IMR-90 (cell line): ENCODE measurements at regions not wholly inside any gene's neighbourhood (a gene's known extent, or its start where the extent isn't known, plus 50 kb on each side); places are given as distances from the start of the nearest gene placed in this dataset.
A peak's percentile ranks its signal among the peaks of the same experiment; 100 is the strongest.

ENCODE experiments used
- ATAC-seq: fragments of 200-7000 bp; cut with Tn5 transposase; 2 replicates; pipeline ENCODE4 v1.9.1; 2020; ENCODE audit warnings: low read depth, mild to moderate bottlenecking, moderate library complexity
- BruUV-seq: library from RNA; stranded (reverse); fragments of 400-500 nt; replicated peaks from 2 replicates; lab custom pipeline; 2021; lab: Mats Ljungman, UMichigan
- CTCF ChIA-PET: fragments of 300-600 bp; formaldehyde crosslinking; extraction: SDS; loops from one replicate; lab custom pipeline; 2021; ENCODE audit warnings: antibody characterized with exemption; lab: Yijun Ruan, JAX
- POLR2A ChIA-PET: fragments of 300-600 bp; sonication (Branson Sonifier 250); formaldehyde crosslinking; loops from one replicate; lab custom pipeline; 2022; ENCODE audit warnings: antibody characterized with exemption; ENCODE audit not compliant: unreplicated experiment; lab: Charles Lee
- DNase-seq: peaks from one replicate; pipeline ENCODE4 v3.0.0; 2013
- H2AFZ ChIP-seq: replicated peaks from 2 replicates; pipeline ENCODE3; 2013; ENCODE audit warnings: low read length, mild to moderate bottlenecking; ENCODE audit not compliant: poor library complexity
- H2AK5ac ChIP-seq: 2 replicates; pipeline ENCODE4 v1.6.1; 2013; ENCODE audit warnings: low read depth, low read length, inconsistent platforms
- H2AK9ac ChIP-seq: replicated peaks from 2 replicates; pipeline ENCODE3; 2013; ENCODE audit warnings: mild to moderate bottlenecking, low read depth, low read length, moderate library complexity; ENCODE audit not compliant: poor library complexity
- H2BK120ac ChIP-seq: 2 replicates; pipeline ENCODE4 v1.6.1; 2013; ENCODE audit warnings: low read depth, low read length, inconsistent platforms
- H2BK15ac ChIP-seq: 3 replicates; pipeline ENCODE4 v1.6.1; 2013; ENCODE audit warnings: low read depth, low read length, inconsistent platforms
- H2BK20ac ChIP-seq: 2 replicates; pipeline ENCODE4 v1.6.1; 2013; ENCODE audit warnings: low read depth, mild to moderate bottlenecking, inconsistent platforms, low read length, moderate library complexity
- H2BK5ac ChIP-seq: 2 replicates; pipeline ENCODE4 v1.6.1; 2013; ENCODE audit warnings: mild to moderate bottlenecking, low read depth, low read length, inconsistent platforms; ENCODE audit not compliant: poor library complexity, severe bottlenecking
- H3K14ac ChIP-seq: replicated peaks from 2 replicates; pipeline ENCODE4 v1.6.1; 2013; ENCODE audit warnings: low read depth, low read length, inconsistent platforms
- H3K18ac ChIP-seq: 2 replicates; pipeline ENCODE4 v1.6.1; 2013; ENCODE audit warnings: low read depth, low read length, control low read depth
- H3K23ac ChIP-seq: 2 replicates; pipeline ENCODE4 v1.6.1; 2013; ENCODE audit warnings: low read depth, low read length, inconsistent platforms
- H3K27ac ChIP-seq: 2 replicates; pipeline ENCODE4 v1.5.1; 2013; ENCODE audit warnings: mild to moderate bottlenecking, control low read depth, low read length; ENCODE audit not compliant: insufficient read depth
- H3K27me3 ChIP-seq: 2 replicates; pipeline ENCODE4 v1.6.1; 2013; ENCODE audit warnings: low read length; ENCODE audit not compliant: control insufficient read depth, insufficient read depth
- H3K36me3 ChIP-seq: 2 replicates; pipeline ENCODE4 v1.6.1; 2013; ENCODE audit warnings: low read length, mixed read lengths; ENCODE audit not compliant: control insufficient read depth, insufficient read depth
- H3K4ac ChIP-seq: 2 replicates; pipeline ENCODE4 v1.6.1; 2013; ENCODE audit warnings: low read depth, low read length, inconsistent platforms
- H3K4me1 ChIP-seq: 2 replicates; pipeline ENCODE4 v1.6.1; 2013; ENCODE audit warnings: low read length, mixed read lengths; ENCODE audit not compliant: control insufficient read depth, insufficient read depth
- H3K4me2 ChIP-seq: 2 replicates; pipeline ENCODE4 v1.6.1; 2013; ENCODE audit warnings: low read depth, mild to moderate bottlenecking, control low read depth, low read length, moderate library complexity
- H3K4me3 ChIP-seq: 2 replicates; pipeline ENCODE4 v1.5.1; 2013; ENCODE audit warnings: low read depth, mild to moderate bottlenecking, control low read depth, low read length, moderate library complexity; ENCODE audit not compliant: insufficient read depth
- H3K56ac ChIP-seq: 2 replicates; pipeline ENCODE4 v1.6.1; 2013; ENCODE audit warnings: low read length, inconsistent platforms; ENCODE audit not compliant: insufficient read depth; ENCODE audit errors: extremely low read depth
- H3K79me1 ChIP-seq, 2 experiments: 2 replicates each; pipeline ENCODE4 v1.6.1; 2013; ENCODE audit warnings: low read length in 2 of 2, inconsistent platforms in 1 of 2, low read depth in 1 of 2
- H3K9ac ChIP-seq: 2 replicates; pipeline ENCODE4 v1.6.1; 2013; ENCODE audit warnings: low read depth, low read length, control low read depth
- H3K9me1 ChIP-seq: 2 replicates; pipeline ENCODE4 v1.6.1; 2013; ENCODE audit warnings: low read length, inconsistent platforms; ENCODE audit not compliant: insufficient read depth
- H3K9me3 ChIP-seq: 2 replicates; pipeline ENCODE4 v1.6.1; 2013; ENCODE audit warnings: low read length; ENCODE audit not compliant: control insufficient read depth, insufficient read depth
- H4K20me1 ChIP-seq: 2 replicates; pipeline ENCODE4 v1.6.1; 2013; ENCODE audit warnings: low read length, inconsistent platforms; ENCODE audit not compliant: insufficient read depth
- H4K5ac ChIP-seq: 2 replicates; pipeline ENCODE4 v1.6.1; 2013; ENCODE audit warnings: mild to moderate bottlenecking, low read depth, low read length, control low read depth
- H4K8ac ChIP-seq, 2 experiments: 2 replicates each; pipeline ENCODE4 v1.6.1; 2013; ENCODE audit warnings: low read depth in 2 of 2, low read length in 2 of 2, control low read depth in 1 of 2, inconsistent platforms in 1 of 2
- H4K91ac ChIP-seq: 2 replicates; pipeline ENCODE4 v1.6.1; 2013; ENCODE audit warnings: low read depth, low read length, inconsistent platforms; ENCODE audit not compliant: insufficient read depth
- BHLHE40 ChIP-seq: fragments of 150-350 bp; IDR thresholded peaks from 2 replicates; pipeline ENCODE4 v1.6.1; 2016; ENCODE audit warnings: mild to moderate bottlenecking, low read depth, low read length
- CEBPB ChIP-seq: IDR thresholded peaks from 2 replicates; pipeline ENCODE4 v1.6.1; 2012; ENCODE audit warnings: low read depth, low read length, improper control_type of control experiment
- CHD1 ChIP-seq: IDR thresholded peaks from 2 replicates; pipeline ENCODE4 v1.6.1; 2012; ENCODE audit warnings: low read depth, low read length, improper control_type of control experiment
- CTCF ChIP-seq: conservative IDR thresholded peaks from 2 replicates; pipeline ENCODE4 v1.5.1; 2012; ENCODE audit warnings: mild to moderate bottlenecking, low read depth, low read length, improper control_type of control experiment
- ELK1 ChIP-seq: fragments of 150-350 bp; IDR thresholded peaks from 2 replicates; pipeline ENCODE4 v1.6.1; 2016; ENCODE audit warnings: low read depth, mild to moderate bottlenecking, low read length, moderate library complexity, borderline replicate concordance
- FOS ChIP-seq: fragments of 150-350 bp; IDR thresholded peaks from 2 replicates; pipeline ENCODE4 v1.6.1; 2016; ENCODE audit warnings: low read depth, low read length
- MAFK ChIP-seq: IDR thresholded peaks from 2 replicates; pipeline ENCODE4 v1.6.1; 2012; ENCODE audit warnings: low read depth, low read length, improper control_type of control experiment
- MAZ ChIP-seq: IDR thresholded peaks from 2 replicates; pipeline ENCODE4 v1.6.1; 2012; ENCODE audit warnings: low read depth, mild to moderate bottlenecking, low read length, improper control_type of control experiment, moderate library complexity, borderline replicate concordance
- MXI1 ChIP-seq: IDR thresholded peaks from 2 replicates; pipeline ENCODE4 v1.6.1; 2012; ENCODE audit warnings: low read depth, mild to moderate bottlenecking, low read length, moderate library complexity, borderline replicate concordance
- NFE2L2 ChIP-seq: fragments of 150-350 bp; IDR thresholded peaks from 2 replicates; pipeline ENCODE4 v1.6.1; 2016; ENCODE audit warnings: low read depth, mild to moderate bottlenecking, low read length
- POLR2A ChIP-seq: IDR thresholded peaks from 2 replicates; pipeline ENCODE4 v1.6.1; 2012; ENCODE audit warnings: mild to moderate bottlenecking, low read depth, low read length
- RAD21 ChIP-seq: IDR thresholded peaks from 2 replicates; pipeline ENCODE4 v1.6.1; 2012; ENCODE audit warnings: low read length, improper control_type of control experiment
- RCOR1 ChIP-seq: IDR thresholded peaks from 2 replicates; pipeline ENCODE4 v1.6.1; 2012; ENCODE audit warnings: mild to moderate bottlenecking, low read length, improper control_type of control experiment; ENCODE audit not compliant: insufficient replicate concordance
- RFX5 ChIP-seq: IDR thresholded peaks from 2 replicates; pipeline ENCODE4 v1.8.0; 2012; ENCODE audit warnings: low read depth, mild to moderate bottlenecking, low read length, moderate library complexity
- SMC3 ChIP-seq: fragments of 150-350 bp; IDR thresholded peaks from 2 replicates; pipeline ENCODE4 v1.6.1; 2016; ENCODE audit warnings: low read depth, mild to moderate bottlenecking, antibody characterized with exemption, low read length, moderate library complexity
- USF2 ChIP-seq: fragments of 150-350 bp; IDR thresholded peaks from 2 replicates; pipeline ENCODE4 v1.6.1; 2017; ENCODE audit warnings: mild to moderate bottlenecking, antibody characterized with exemption, low read length, low read depth
- WGBS, 2 experiments: methylation state at CpG; one replicate each; pipeline versions ENCODE4 v1.1.5 to v1.1.7; 2013; ENCODE audit warnings: missing lambda C conversion rate in 2 of 2; ENCODE audit not compliant: insufficient read length in 1 of 2; ENCODE audit errors: extremely low coverage in 2 of 2; 5-methylcytosine and 5-hydroxymethylcytosine counted together
- dilution Hi-C: fragments of 300-500 bp; cut with HindIII; formaldehyde crosslinking; loops from one replicate; pipeline ENCODE4 v1.14.3; 2018; ENCODE audit warnings: low sequenced_read_pairs; ENCODE audit not compliant: unreplicated experiment
- in situ Hi-C: fragments of 300-500 bp; cut with MboI; formaldehyde crosslinking; loops from 3 replicates; pipeline ENCODE4 v1.14.3; 2019; ENCODE audit warnings: low sequenced_read_pairs, inconsistent platforms, mixed read lengths
- intact Hi-C: fragments of 100-400 bp; cut with micrococcal nuclease; formaldehyde crosslinking; loops from 2 replicates; pipeline ENCODE4 v1.10.0; 2022

- Histone ChIP-seq H2BK5ac (no peak overlapping the region), H3K4ac (no peak overlapping the region), H2AFZ (no peak overlapping the region), H3K56ac (no peak overlapping the region), H3K4me1 (peaks cover 5% of the 10 kb centered on the region; the same call in 1 of the 2 replicates), H3K36me3 (no peaks in the 10 kb centered on the region), H2AK9ac (no peak overlapping the region), H4K8ac (no peak overlapping the region), H3K27ac (no peak overlapping the region), H2BK15ac (no peak overlapping the region), H2AK5ac (peak overlapping the region; percentile 72; the same call in 1 of the 2 replicates), H3K23ac (no peak overlapping the region), H3K79me1 (no peaks in the 10 kb centered on the region), H2BK20ac (no peak overlapping the region), H2BK120ac (no peak overlapping the region), H3K4me2 (no peak overlapping the region), H3K4me3 (no peak overlapping the region), H4K5ac (no peak overlapping the region), H3K27me3 (no peaks in the 10 kb centered on the region), H3K9ac (no peak overlapping the region), H3K18ac (no peak overlapping the region), H3K9me1 (no peaks in the 10 kb centered on the region), H3K14ac (no peak overlapping the region), H3K9me3 (no peaks in the 10 kb centered on the region), H4K91ac (no peak overlapping the region), H4K20me1 (no peaks in the 10 kb centered on the region)
- CTCF ChIA-PET: no interaction called here
- intact Hi-C loops (no loop called here), dilution Hi-C loops (no loop called here), in situ Hi-C loops (no loop called here)
- 90% methylated on average over 4 of the region's 9 CpGs; no CpG with 5 or more reads in 1 of the 2 experiments for WGBS, 2 experiments
- TF ChIP-seq USF2 (no peak), RFX5 (no peak), CEBPB (no peak), MXI1 (no peak), ELK1 (no peak), POLR2A (no peak), CTCF (no peak), MAFK (no peak), RAD21 (no peak), NFE2L2 (no peak), SMC3 (no peak), RCOR1 (no peak), MAZ (no peak), FOS (no peak), CHD1 (no peak), BHLHE40 (no peak)
- no peak for ATAC-seq
- DNase-seq: no peak
- POLR2A ChIA-PET: no interaction called here
- no TSS peak for BruUV-seq
These were observed 180.1 kb downstream of the NUFIP1 start for GRCh38 chr13:44809190-44809589.
